Retinal pigment epithelial cell (primary cell): ENCODE measurements at regions not wholly inside any gene's neighbourhood (a gene's known extent, or its start where the extent isn't known, plus 50 kb on each side); places are given as distances from the start of the nearest gene placed in this dataset.
A peak's percentile ranks its signal among the peaks of the same experiment; 100 is the strongest.

Experiments used
- DNase-seq: peaks from one replicate; pipeline ENCODE4 v3.0.0-alpha.2; 2010; ENCODE audit warnings: low read depth
- H3K4me3 ChIP-seq: 2 replicates; pipeline ENCODE4 v1.5.1; 2011; ENCODE audit warnings: mild to moderate bottlenecking, low read length, control low read depth, moderate library complexity
- TF ChIP-seq, protein P1 (sequence below): conservative IDR thresholded peaks from 2 replicates; pipeline ENCODE4 v1.5.1; 2011; ENCODE audit warnings: low read depth, low read length, control low read depth, inconsistent platforms

DNA sequence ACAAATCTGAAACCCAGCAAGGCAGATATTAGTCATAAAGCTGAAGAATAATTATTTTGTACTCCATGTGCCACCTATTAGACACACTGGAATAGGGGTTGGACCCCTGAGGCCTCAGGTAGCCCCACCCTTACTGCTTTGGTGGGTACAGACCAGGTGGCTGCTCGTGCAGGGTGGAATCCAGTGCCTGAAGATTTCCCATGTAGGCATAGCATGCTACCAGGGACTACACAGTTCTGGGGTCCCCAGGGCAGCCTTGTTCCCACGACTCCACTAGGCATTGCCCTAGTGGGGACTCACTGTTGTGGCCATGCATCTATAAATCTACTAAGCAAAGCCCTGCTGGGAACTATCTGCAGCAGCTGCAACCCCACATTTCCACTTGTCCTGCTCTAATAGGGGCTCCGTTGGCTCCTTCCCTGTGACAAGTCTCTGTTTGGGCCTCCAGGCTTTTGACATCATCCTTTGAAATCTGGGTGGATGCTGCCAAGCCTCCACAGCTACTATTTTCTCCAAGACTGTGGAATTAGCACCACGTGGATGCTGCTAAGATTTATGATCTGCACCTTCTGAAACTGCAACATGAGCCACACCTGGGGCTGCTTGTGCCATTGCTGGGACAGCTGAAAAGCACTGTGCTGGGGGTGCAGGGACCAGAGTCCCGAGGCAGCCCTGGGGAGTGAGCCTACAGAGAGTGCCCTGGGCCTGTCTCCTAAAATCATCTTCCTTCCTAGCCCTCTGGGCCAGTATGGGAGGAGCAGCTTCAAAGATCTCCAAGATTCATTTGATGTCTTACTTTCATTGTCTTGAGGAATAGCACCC is 303.8 kb downstream of the FSIP2 start:
- TF ChIP-seq, protein P1, sequence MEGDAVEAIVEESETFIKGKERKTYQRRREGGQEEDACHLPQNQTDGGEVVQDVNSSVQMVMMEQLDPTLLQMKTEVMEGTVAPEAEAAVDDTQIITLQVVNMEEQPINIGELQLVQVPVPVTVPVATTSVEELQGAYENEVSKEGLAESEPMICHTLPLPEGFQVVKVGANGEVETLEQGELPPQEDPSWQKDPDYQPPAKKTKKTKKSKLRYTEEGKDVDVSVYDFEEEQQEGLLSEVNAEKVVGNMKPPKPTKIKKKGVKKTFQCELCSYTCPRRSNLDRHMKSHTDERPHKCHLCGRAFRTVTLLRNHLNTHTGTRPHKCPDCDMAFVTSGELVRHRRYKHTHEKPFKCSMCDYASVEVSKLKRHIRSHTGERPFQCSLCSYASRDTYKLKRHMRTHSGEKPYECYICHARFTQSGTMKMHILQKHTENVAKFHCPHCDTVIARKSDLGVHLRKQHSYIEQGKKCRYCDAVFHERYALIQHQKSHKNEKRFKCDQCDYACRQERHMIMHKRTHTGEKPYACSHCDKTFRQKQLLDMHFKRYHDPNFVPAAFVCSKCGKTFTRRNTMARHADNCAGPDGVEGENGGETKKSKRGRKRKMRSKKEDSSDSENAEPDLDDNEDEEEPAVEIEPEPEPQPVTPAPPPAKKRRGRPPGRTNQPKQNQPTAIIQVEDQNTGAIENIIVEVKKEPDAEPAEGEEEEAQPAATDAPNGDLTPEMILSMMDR = no peak
- no peak for DNase-seq
- no peak overlapping the region for H3K4me3 ChIP-seq

DNA sequence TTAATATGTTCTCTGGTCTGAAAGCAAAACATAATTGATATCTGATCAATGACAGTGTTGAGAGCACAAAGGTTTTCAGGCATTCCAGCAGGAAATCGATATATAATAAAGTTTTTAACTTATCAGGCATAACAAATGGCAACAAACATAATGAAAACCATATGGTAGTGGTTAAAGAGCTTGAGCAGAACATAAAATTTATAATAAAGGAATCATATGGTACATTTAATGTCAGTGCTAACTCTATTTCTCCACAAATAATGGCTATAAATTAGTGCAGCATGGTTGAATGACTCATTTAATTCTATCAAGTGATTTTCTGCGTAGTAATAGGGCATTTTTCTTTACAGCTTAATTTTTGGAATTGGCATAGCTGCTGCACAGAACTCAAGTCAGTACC is 306.2 kb downstream of the FSIP2 start:
- TF ChIP-seq, protein P1 = no peak
- no peak overlapping the region for H3K4me3 ChIP-seq
- DNase-seq = no peak

DNA sequence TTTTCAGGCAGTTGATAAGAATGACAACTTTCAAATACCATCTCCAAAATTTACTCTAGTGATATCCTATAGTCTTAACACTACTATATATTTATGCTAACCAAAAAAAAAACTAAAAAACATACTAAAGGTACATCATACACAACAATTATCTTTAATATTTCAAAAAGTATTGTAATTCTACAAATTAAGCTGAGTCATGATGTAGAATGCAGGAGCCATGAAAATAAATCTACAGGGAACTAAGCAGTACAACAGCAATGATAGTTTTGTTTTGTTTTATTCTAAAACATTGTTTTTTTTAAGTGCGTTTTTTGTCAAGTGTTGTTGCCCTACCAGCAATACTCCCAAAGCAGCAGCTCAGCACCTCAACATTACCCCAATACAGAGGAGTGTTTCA is 314.3 kb downstream of the FSIP2 start:
- TF ChIP-seq, protein P1 = no peak
- H3K4me3 ChIP-seq = no peak overlapping the region
- no peak for DNase-seq

DNA sequence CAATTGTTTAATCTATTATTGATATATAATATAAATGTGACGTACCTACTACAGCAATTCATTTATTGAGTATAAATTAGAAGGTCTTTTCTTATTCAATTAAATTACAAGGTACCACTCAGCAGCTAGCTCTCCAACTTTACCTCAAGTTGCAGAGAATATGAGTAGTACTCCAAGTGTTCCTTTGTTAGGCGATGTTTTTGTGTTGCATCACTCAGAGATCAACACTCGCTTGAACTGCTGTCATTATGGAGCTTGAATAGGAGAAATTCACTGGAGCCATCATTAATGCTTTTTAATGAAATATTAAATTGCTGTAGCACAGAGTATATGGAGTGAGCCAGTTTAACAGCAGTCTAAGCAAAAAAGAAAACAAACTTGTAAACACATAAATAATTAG is 320.0 kb downstream of the FSIP2 start:
- H3K4me3 ChIP-seq = no peak overlapping the region
- TF ChIP-seq, protein P1 = no peak
- no peak for DNase-seq

DNA sequence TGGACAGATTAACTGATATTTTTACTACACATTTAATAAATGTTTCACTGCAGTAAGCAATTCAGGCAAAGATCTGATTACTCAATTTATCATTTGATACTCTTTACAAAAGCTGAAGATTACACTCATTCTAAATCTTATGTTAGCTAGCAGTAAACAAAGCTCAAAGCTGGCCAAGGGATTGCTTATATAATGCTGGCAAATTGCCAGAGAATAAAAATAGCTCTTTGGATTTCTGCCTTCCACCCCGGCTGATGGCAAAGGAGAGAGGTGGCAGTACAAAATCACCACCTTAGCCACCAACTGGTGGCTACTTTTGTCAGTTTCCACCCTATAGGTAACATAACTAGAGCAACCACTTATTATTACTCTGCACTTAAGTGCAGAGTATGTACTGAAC is 320.5 kb downstream of the FSIP2 start:
- peak; percentile 34 for DNase-seq
- TF ChIP-seq, protein P1 = no peak
- no peak overlapping the region for H3K4me3 ChIP-seq

DNA sequence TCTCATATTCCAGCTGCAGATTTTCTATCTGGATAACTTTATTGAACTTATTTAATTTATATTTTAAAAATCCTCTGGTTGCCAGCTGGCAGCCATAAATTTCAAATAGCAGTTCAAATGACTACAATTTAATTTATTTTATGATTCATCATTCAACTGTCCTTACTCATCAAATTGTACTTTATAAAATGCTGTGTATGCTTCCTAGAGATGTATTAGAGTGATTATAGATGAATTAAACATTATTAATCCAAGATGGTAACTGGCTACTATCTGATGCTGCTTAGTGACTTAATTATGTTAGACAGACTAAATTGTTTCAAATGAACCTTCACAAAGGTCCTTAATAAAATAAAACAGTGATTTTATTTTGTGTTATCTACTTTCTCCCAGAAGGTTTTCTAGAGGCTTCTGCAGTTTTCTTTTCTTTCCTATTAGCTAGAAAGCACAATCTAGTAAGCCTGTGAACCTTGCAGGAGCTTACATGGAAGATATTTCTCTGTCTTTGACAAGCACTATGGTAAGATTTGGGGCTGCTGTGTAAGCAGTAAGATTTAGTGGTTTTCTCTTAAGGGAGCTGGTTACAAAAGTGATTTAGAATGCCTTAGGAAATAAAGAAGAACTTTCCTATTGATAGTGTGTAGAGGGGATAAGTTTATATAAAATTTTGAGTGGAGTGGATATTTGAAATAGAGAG is 322.3 kb downstream of the FSIP2 start:
- TF ChIP-seq, protein P1 = no peak
- DNase-seq = no peak
- no peak overlapping the region for H3K4me3 ChIP-seq

DNA sequence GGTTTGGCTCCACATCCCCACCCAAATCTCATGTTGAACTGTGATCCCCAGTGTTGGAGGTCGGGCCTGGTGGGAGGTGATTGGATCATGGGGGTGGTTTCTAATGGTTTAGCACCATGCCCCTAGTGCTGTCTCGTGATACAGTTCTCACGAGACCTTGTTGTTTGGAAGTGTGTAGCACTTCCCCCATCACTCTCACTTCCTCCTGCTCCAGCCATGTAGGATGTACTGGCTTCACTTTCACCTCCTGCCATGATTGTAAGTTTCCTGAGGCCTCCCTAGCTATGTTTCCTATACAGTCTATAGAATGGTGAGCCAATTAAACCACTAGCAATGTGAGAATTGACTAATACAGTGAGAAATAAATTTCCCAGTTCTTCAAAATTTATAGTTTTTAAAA is 325.9 kb downstream of the FSIP2 start:
- TF ChIP-seq, protein P1 = no peak
- no peak overlapping the region for H3K4me3 ChIP-seq
- no peak for DNase-seq
